HG03045 (cell line): ENCODE measurements at regions not wholly inside any gene's neighbourhood (a gene's known extent, or its start where the extent isn't known, plus 50 kb on each side); places are given as distances from the start of the nearest gene placed in this dataset.

Experiments used
- ATAC-seq: cut with Tn5 transposase; IDR thresholded peaks from one replicate; pipeline ENCODE4 v1.9.1; 2021; ENCODE audit warnings: mild to moderate bottlenecking, moderate library complexity; ENCODE audit not compliant: unreplicated experiment

DNA sequence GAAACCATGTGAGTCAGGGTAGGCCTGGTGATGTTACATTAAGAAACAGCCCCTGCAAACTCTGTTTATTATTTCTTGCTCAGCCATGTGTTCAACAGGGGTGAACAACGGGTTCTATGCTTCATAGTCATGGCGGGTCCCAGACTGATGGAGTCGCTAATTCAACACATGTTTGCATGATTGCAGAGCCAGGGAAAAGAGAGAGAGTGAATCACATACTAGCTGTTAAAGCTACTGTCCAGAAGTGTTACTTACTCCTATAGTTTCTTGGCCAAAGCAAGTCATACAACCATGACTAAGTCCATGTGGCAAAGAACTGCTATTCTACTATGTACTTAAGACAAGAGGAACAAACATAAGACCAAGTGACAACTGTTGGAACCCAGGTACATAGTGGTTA, 241.2 kb upstream of the SKOR2 start:
- no peak for ATAC-seq

DNA sequence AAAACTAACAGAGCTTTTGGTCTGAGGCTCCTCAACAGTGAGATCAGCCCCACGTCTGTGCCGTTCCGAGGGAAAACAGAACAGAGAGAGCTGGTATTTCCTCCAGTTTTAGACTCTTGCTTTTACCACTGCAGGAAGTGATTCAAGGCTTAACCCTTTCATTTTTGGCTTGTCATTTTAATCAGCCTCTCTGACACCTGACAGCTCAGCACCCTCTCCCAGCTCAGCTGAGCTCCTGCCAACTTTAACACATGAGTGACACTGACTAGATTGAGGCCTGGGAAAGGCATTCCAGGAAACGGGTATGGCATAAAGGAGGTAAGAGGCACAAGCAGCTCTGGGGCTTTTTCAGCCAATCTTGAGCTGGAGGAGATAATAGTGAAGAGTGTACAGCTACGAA, 239.4 kb upstream of the SKOR2 start:
- ATAC-seq, result no peak

DNA sequence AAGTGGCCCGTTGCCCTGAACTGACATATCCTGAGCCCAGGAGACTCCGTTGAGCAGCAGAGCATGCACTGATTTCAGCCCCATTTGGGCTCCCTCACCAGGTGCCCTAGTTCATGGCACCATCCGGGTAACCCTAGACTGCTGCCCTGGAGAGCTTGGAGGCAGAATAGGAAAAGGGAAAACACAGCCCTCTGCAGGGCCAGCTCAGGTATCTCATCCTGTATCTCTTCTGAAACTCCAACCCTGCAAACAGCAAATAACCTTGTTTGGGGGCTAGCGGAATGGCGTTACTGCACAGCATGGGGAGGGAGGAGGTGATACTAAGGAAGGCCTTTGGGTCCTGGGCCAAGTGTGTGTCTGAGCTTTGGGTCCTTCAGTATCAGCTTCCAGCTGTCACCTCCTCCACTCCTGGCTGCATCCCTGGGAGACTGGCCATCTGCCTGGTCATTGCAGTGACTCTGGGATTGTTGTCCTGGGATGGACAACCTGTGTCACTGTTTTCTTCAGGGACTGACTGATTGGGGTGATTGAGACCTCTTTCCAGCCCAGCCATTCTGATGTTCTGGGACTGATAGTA, 233.8 kb upstream of the SKOR2 start:
- ATAC-seq, result no peak

DNA sequence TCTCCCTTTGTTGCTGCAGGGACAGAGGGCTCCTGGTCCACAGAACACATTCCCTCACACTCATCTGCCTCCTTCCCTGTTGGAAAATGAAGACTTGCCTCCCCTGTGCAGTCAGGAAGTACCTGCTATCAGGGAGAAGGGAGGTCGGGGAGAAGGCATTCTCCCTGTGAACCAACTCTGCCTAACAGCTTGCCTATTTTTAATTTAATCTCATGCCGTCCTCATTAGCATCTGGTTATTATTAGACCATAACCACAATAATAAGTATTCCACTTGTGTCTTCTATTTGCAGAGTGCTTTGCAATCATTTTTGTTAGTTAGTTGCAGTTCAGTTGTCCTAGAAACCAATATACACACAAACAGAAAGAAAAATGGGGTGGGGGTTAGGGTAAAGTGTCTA, 232.6 kb upstream of the SKOR2 start:
- no peak for ATAC-seq

DNA sequence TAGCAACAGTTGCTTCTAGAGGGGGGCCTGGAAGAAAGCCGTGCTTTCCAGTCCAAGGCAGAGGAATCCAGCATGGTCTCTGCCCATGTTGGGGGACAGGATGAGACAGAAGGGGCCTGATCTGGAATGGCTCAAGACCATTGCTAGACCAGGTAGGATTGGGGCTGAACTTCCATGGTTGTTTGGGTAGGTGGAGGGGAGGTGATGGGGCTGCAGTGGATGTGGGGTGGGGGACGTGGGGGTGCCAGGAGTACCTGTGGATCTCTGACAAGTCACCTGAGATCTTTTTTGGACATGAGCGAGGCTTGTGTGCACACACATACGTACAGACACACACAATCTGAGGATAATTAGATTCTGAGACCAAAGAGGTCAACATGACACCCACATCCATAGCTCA, 228.7 kb upstream of the SKOR2 start:
- ATAC-seq, result no peak

DNA sequence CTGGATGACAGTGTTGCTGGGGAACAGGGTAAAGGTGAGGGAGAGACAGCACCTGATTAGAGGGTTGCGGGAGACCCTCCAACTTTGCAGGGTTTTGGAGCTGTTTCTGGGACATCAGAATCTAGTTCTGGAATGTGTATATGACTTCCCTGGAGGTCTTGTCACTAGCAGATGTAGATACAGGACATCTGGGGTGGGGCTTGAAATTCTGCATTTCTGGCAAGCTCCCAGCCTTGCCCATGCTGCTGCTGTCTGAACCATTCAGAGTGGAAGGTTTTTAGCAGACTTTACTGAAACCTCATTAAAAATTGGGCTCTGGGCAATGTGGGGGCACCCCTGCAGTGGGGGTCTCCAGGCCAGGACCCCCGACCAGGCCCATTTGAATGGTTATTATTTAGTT, 220.3 kb upstream of the SKOR2 start:
- ATAC-seq, result no peak

DNA sequence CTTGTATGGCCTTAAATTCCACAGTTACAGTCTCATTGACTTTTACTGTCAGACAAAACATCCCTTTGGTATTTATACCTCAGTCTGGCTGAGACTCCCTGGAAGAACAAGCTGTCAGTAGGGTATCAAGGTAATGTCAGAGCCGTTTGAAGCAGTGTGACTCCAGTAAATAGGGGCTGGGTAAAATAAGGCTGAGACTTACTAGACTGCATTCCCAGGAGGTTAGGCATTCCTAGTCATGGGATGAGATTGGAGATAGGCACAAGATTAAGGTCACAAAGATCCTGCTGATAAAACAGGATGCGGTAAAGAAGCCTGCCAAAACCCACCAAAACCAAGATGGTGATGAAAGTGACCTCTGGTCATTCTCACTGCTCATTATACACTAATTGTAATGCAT, 219.5 kb upstream of the SKOR2 start:
- no peak for ATAC-seq

DNA sequence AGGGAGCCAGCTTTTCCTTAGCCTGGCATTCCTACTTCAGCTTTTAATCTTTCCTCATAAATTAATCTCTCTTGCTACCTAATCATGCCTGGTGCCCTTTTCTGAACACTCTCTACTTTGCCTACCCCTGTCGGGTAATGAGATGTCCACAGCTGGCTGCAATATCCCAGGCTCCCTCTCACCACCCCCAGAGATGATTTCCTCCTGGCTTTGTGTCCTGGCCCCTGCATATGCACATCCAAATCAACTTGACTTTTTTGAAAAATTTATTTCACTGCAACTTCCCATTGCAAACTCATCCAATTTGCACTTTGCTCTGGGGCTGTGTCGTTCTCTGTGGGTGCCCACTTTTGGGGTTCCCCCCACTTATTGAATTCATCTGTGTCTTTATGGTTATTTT, 218.1 kb upstream of the SKOR2 start:
- ATAC-seq, result no peak

DNA sequence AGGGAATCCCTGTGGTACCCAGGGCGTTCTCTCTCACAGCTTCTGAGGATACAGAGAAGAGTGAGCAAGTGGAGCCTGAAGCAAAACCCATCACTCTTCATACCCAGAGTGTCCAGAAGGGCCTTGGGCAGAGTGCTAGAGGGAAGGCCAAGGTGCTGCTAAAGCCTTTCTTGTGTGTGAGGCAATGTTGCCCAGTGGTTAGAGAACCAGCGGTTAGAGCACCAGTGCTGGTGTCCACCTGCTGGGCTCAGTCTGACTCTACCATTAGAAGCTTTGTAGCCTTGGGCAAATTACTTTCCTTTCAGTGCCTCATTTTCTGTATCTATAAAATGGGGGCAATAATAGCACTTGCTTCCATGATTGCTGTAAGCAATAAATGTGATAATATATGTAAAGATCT, 210.5 kb upstream of the SKOR2 start:
- ATAC-seq, result no peak

DNA sequence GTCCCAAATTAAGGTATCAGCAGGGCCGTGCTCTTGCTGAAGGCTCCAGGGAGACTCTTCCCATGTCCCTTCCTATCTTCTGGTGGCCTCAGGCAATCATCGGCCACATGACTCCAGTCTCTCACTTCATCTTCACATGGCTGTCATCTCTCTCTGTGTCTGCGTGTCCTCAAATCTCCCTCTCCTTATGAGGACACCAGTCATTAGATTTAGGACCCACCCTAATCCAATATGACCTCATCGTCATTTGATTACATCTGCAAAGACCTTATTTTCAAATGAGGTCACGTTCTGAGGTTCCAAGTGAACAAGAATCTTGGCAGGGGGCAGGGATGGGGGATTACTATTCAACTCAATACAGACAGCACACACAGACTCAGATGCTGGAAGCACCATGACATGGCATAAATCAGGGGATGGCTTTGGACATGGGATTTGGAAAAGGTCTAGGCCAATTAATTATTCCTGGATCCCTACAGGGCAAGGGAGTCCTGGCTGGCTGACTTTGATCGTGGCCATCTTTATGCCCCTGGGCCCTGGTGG, 210.0 kb upstream of the SKOR2 start:
- ATAC-seq, result no peak

DNA sequence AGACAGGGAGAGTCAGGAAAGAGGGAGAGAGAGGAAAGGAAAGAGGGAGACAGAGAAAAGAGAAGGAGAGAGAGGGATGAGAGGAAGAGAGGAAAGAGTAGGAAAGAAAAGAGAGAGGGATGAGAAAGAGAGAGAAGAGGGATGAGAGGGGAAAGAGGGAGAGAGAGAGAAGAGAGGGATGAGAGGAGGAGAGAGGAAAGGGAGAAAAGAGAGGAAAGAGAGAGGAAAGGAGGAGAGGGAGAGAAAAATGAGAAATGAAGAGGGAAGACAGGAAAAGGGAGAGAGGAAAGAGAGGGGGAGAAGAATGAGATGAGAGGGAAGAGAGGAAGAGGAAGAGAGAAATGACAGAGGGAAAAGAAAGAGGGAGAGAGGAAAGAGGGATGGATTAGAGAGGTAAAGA, 207.0 kb upstream of the SKOR2 start:
- no peak for ATAC-seq

DNA sequence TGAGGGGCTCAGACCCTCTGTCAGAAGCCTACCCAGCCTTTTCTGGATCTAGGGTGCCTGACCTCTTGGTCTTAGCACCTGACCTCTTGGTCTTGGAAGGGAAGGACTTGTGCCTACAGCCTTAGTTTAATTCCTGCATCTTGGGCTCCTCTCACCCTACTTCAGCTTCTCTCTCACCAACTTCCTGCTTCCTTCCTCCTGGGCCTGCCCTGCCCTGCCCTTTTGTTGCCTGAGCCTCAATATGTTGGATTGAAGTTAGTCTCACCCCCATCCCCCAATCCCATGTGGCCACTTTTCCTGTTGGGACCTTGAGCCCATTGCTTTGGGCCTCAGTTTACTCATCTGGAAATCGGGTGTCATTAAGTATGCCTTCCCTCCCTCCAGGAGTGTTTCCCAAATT, 206.2 kb upstream of the SKOR2 start:
- ATAC-seq, result no peak

DNA sequence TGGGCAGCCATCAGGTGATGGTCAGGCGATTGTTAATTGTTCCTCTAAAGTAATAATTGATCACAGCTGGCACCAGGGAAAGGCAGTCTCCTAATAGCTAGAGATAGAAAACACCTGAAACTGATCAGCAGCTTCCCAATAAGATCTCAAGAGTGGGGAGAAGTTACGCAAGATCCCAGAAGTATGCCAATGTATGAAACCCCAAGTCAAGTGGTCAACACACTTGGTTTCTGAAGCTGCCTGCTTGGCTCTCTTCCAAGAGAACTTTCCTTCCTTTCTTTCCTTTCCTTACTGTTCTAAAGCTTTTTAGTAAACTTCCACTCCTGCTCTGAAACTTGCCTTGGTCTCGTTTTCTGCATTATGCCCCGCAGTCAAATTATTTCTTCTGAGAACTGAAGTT, 201.6 kb upstream of the SKOR2 start:
- ATAC-seq, result no peak

DNA sequence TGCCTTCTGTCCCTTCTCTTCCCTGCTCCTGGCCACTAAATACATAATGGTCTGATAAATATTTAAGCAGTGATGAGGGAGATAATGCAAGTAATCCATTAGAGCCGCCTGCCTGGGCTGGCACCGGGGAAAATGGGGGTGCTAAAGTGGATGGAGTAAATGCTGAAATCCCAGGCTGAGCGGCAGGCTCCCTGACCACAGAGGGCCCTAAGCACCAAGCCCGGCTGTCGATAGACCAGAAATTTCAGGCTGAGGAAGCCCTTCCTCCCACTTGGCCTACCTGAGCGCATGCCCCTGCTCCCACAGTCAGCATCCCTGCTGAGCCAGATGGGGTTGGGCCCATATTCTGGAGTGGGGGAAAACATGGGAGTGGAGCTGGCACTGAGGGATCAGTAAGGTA, 197.5 kb upstream of the SKOR2 start:
- no peak for ATAC-seq

DNA sequence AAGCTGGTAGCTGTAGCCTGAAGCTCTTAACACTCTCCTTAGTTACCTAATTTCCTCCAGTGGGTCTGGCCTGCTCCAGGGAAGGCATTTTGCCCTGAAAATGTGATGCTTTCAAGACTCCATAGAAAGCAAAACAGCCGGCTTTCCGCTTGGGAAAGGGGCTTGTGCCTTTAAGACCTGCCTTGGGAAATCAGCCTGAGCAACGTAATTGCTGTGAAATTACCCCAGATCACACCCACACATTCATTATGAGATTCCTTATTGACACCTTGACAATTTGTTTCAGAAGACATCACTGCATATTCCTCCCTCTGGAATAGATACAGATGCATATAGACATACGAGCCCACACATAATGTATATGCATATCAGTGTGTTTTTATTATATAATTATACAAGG, 190.5 kb upstream of the SKOR2 start:
- no peak for ATAC-seq

DNA sequence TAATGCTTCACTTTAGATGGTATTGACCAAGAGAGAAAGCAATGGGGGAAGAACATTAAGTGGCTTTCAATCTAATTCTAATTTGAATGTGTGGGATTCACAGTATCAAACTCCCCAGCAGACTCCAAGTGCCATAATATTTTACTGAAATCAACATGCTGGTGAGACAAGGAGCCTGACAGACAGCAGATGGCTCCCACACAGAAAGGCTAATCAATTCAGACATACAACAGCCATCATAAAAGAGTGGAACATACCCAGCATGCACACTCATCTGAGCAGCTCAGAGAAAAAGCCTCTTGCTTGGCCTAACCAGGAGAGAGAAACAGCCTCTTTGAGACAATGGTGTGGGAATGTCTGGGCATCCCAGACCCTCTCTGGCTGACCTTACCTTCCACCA, 186.5 kb upstream of the SKOR2 start:
- ATAC-seq, result no peak

DNA sequence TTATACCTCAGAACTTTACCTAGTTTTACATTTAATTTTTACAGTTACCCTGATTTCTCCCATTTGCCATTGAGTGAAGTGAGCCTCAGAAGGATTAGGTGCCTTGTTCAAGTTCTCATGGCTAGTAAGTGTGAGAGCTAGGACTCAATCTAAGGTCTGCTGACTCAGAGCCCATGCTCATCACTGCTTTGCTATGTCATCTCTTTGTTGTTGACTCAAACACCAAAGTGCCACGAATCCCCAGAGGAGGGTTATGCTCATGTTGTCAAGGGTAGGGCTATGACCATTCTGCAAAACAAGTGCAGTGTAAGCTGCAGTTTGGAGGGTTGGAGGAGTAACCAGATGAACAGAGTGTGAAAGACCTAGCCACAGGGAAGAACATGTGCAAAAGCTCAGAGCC, 185.4 kb upstream of the SKOR2 start:
- ATAC-seq, result no peak

DNA sequence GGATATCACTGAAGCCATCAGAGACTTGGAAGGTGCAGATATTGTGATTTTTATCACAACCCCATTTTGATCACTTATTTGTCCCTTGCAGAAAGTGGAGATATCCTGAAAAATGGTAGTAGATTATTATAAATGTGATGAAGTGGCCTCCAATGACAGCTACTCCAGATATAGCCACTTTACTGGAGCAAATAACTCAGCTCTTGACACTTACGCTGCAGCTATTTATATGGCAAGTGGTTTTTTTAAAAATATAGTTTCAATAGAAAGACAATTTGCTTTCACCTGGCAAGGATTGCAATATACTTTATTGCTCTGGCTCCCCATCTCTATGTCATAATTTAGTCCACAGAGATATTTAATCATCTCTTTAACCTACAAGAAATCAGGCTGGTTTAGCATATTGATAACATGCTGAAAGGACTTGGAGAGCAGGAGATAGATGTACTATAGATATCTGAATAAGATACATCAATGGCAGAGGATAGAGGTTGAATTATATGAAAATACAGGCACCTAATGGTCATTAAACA, 182.8 kb upstream of the SKOR2 start:
- no peak for ATAC-seq

DNA sequence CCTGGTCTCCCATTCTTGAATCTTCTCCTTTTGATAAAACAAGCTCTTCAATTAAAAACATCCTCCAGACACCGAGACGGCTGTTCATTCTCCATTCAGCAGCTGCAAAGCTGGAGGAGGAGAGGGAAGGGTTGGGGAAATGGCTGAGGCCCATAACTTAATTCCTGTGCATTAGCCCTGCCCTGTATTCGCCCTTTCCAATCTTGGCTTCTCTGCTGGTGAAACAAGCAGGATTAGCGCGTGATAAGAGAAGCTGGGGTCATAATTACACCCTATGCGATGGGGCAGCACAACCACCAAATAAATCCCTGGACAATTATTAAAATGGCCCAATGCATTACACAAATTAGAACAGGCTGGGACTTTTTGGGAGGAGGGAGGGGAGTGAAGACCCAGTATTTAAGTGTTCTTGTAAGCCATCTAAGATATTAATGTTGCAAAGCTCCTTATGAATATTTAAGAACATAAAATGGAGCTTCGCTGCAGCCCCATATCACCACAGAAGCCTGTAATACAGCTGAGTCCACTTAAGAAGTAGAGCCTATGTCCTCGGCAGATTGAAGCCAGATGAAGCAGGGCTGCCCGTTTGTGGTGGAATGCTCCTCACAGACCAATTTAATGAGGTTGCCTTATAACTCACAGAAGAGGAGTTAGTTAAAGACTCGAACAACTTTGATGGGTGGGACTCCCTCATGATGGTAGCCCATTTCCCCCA, 176.6 kb upstream of the SKOR2 start:
- ATAC-seq, result no peak

DNA sequence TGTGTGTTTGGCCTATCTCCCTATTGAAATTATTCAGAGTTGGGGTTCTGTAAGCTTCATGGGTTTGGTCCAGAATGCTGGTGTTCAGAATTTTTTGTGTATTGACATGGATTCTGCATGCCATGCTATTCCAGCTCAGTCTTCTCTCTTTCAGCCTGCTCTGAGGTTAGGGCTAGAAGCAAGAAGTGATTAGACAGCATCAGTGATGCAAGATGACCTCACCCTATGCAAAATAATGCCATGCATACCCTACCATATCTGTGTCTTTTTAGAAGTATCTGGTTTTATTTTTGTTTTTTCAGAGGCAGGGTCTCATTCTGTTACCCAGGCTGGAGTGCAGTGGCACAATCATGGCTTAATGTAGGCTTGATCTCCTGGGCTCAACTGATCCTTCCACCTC, 175.6 kb upstream of the SKOR2 start:
- ATAC-seq, result no peak

DNA sequence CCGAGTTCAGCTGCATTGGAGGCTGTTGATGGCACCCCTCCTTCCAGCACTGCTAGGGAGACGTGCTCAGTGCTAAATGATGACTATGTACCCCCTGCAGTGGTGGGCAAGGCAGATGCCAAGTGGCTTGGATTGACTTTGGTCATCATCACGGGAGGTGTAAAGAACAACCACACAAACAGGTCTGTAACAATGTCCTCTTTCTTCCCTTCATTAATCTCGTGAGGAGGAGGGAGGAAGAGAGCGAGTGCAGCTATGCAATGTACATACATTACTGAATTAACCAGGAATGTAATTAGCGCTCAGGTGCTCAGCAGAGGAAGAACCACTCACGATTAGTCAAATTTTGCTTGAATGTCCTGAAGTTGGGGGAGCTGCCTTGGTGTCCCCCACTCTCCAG, 173.9 kb upstream of the SKOR2 start:
- ATAC-seq, result no peak

DNA sequence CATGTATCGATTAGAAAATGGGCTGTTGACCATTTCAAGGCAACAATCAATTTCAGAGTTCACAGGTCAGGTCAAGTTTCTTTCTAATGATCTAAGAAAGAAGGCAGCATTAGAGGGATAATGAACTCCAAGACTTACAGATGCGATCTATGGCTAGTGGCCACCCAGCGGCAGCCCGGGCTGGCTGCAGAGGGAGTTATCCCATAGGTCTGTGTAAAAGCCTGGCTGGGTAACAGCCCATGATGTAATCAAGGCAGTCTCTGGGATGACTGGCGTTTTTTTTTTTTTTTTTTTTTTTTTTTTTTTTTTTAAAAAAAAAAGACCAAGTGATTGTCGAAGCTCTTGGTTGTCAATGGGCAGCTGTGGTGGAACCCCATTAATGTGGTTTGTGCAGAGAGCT, 171.1 kb upstream of the SKOR2 start:
- no peak for ATAC-seq

DNA sequence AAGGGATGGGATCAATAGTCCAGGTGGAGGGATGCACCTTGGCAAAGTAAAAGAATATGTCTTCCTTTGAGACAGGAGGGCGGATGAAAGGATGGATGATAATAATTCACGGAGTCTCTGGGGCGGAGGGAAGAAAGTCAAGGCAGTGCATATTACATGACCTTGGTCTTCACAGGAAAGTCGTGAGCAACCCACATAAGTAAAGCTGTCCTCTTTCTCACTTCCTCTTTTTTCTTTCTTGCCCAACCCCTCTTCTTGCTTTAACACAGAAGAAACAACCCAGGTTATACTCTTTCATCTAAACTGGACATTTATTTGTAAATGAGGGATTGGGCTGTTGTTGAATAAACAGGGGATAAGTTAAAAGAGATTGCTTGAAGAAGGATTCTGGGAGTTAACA, 168.7 kb upstream of the SKOR2 start:
- no peak for ATAC-seq
